ENCODE measurements at regions not wholly inside any gene's neighbourhood (a gene's known extent, or its start where the extent isn't known, plus 50 kb on each side); places are given as distances from the start of the nearest gene placed in this dataset.
"Not testable (repeated sequence)": the region's sequence is repeated elsewhere in the genome, so short reads cannot be mapped to it uniquely, and the experiment has no call there.

- DNase-seq (ENCODE audit: low spot score) = no peak
Observed at GRCh38 chr16:48004141-48004695, 151.6 kb downstream of the ABCC12 start.

GRCh38 chr16:48003206-48003907 is 152.4 kb downstream of the ABCC12 start:
- no peak for DNase-seq (ENCODE audit: low spot score)

GRCh38 chr16:48001324-48001895 is 154.4 kb downstream of the ABCC12 start:
- no peak for DNase-seq (ENCODE audit: low spot score)

- no peak for DNase-seq (ENCODE audit: low spot score)
Observed at GRCh38 chr16:48000622-48001021, 155.2 kb downstream of the ABCC12 start.

GRCh38 chr16:47999595-47999994 is 156.2 kb downstream of the ABCC12 start:
- DNase-seq (ENCODE audit: low spot score) = no peak

GRCh38 chr16:47995354-47995753 is 160.4 kb downstream of the ABCC12 start:
- DNase-seq (ENCODE audit: low spot score) = no peak

GRCh38 chr16:47991491-47991890 is 164.3 kb downstream of the ABCC12 start:
- DNase-seq (ENCODE audit: low spot score) = no peak

- DNase-seq (ENCODE audit: low spot score) = no peak
Observed at GRCh38 chr16:47990676-47991075, 165.1 kb downstream of the ABCC12 start.

- no peak for DNase-seq (ENCODE audit: low spot score)
Observed at GRCh38 chr16:47987136-47987535, 168.7 kb downstream of the ABCC12 start.

- no peak for DNase-seq (ENCODE audit: low spot score)
Observed at GRCh38 chr16:47986031-47986430, 169.8 kb downstream of the ABCC12 start.

- DNase-seq (ENCODE audit: low spot score) = no peak
Observed at GRCh38 chr16:47984669-47985068, 171.1 kb downstream of the ABCC12 start.

- DNase-seq (ENCODE audit: low spot score) = no peak
Observed at GRCh38 chr16:47983999-47984580, 171.7 kb downstream of the ABCC12 start.

- DNase-seq (ENCODE audit: low spot score) = no peak
Observed at GRCh38 chr16:47980212-47980611, 175.6 kb downstream of the ABCC12 start.

- DNase-seq (ENCODE audit: low spot score) = no peak
Observed at GRCh38 chr16:47979616-47980182, 176.1 kb downstream of the ABCC12 start.

- no peak for DNase-seq (ENCODE audit: low spot score)
Observed at GRCh38 chr16:47979164-47979520, 176.7 kb downstream of the ABCC12 start.

- DNase-seq (ENCODE audit: low spot score) = no peak
Observed at GRCh38 chr16:47978491-47979163, 177.2 kb downstream of the ABCC12 start.

- DNase-seq (ENCODE audit: low spot score) = no peak
Observed at GRCh38 chr16:47977802-47978201, 178.0 kb downstream of the ABCC12 start.

- DNase-seq (ENCODE audit: low spot score) = no peak
Observed at GRCh38 chr16:47976636-47977210, 179.1 kb downstream of the ABCC12 start.

GRCh38 chr16:47974971-47975370 is 180.8 kb downstream of the ABCC12 start:
- not testable (repeated sequence) for DNase-seq (ENCODE audit: low spot score)

- no peak for DNase-seq (ENCODE audit: low spot score)
Observed at GRCh38 chr16:47973552-47973951, 182.2 kb downstream of the ABCC12 start.

- DNase-seq (ENCODE audit: low spot score) = no peak
Observed at GRCh38 chr16:47972246-47972985, 183.4 kb downstream of the ABCC12 start.
